A549 (cell line): ENCODE measurements at regions not wholly inside any gene's neighbourhood (a gene's known extent, or its start where the extent isn't known, plus 50 kb on each side); places are given as distances from the start of the nearest gene placed in this dataset.

Experiments
- ATAC-seq, 2 experiments: fragments of 200-7000 bp in 1 of 2; fragments of >200 bp in 1 of 2; cut with Nextera tagmentation in 1 of 2; cut with Tn5 transposase in 1 of 2; 3 replicates each; pipeline versions ENCODE4 v1.8.0 to v1.9.1; 2018 to 2020; ENCODE audit warnings: mild to moderate bottlenecking in 1 of 2, moderate library complexity in 1 of 2
- CTCF ChIA-PET: fragments of 300-600 bp; sonication (Branson Sonifier 250); formaldehyde crosslinking; extraction: SDS; loops from one replicate; lab custom pipeline; 2021; ENCODE audit warnings: antibody characterized with exemption, inconsistent platforms; lab: Yijun Ruan, JAX
- POLR2A ChIA-PET: fragments of 350-600 bp; formaldehyde crosslinking; extraction: SDS; loops from one replicate; lab custom pipeline; 2021; ENCODE audit warnings: antibody characterized with exemption, inconsistent platforms; lab: Yijun Ruan, JAX
- DNase-seq, 2 experiments: peaks; one replicate each; pipeline versions ENCODE4 v3.0.0 to v3.0.0-alpha.2; 2011 to 2016; ENCODE audit warnings: low read depth in 1 of 2, low spot score in 1 of 2
- FAIRE-seq: peaks from 2 replicates; lab custom pipeline; 2011; peaks lifted over from hg19 to GRCh38; lab: Jason Lieb, UNC
- H3K27ac ChIP-seq, 2 experiments: fragments of >200 bp; sonication (Bioruptor Twin); formaldehyde crosslinking; 3 replicates each; pipeline ENCODE4 v1.5.1; 2016 to 2017
- H3K4me1 ChIP-seq: fragments of >200 bp; sonication (Bioruptor Twin); formaldehyde crosslinking; 3 replicates; pipeline ENCODE4 v1.6.1; 2016
- H3K4me2 ChIP-seq: fragments of >200 bp; sonication (Bioruptor Twin); formaldehyde crosslinking; 3 replicates; pipeline ENCODE4 v1.6.1; 2016
- H3K4me3 ChIP-seq: fragments of >200 bp; sonication (Bioruptor Twin); formaldehyde crosslinking; 3 replicates; pipeline ENCODE4 v1.5.1; 2016
- H3K9me3 ChIP-seq: fragments of >200 bp; sonication (Bioruptor Twin); formaldehyde crosslinking; 3 replicates; pipeline ENCODE4 v1.6.1; 2016
- CBX8 ChIP-seq: fragments of 200-600 bp; sonication (generic); IDR thresholded peaks from 2 replicates; pipeline ENCODE4 v1.6.1; 2016
- CHD4 ChIP-seq: fragments of 200-600 bp; sonication (generic); IDR thresholded peaks from 2 replicates; pipeline ENCODE4 v1.6.1; 2016; ENCODE audit warnings: antibody characterized with exemption, mild to moderate bottlenecking, borderline replicate concordance
- EP300 ChIP-seq, 2 experiments: fragments of >200 bp; sonication (Bioruptor Twin); formaldehyde crosslinking; IDR thresholded peaks; 2 replicates in 1 of 2; 3 replicates in 1 of 2; pipeline ENCODE4 v1.6.1; 2016 to 2017
- ESRRA ChIP-seq: fragments of 150-350 bp; IDR thresholded peaks from 2 replicates; pipeline ENCODE4 v1.6.1; 2014; ENCODE audit warnings: mild to moderate bottlenecking, low read length, borderline replicate concordance
- HOXA7 ChIP-seq: fragments of 250-450 bp; sonication (Bioruptor Pico); IDR thresholded peaks from 2 replicates; pipeline ENCODE4 v1.5.0; 2020; ENCODE audit warnings: mild to moderate bottlenecking, moderate library complexity
- JUNB ChIP-seq: fragments of >200 bp; sonication (Bioruptor Twin); formaldehyde crosslinking; IDR thresholded peaks from 2 replicates; pipeline ENCODE4 v1.6.1; 2016
- KDM1A ChIP-seq: fragments of 200-600 bp; sonication (generic); IDR thresholded peaks from 2 replicates; pipeline ENCODE4 v1.6.1; 2016; ENCODE audit warnings: low read depth, mild to moderate bottlenecking
- KDM5A ChIP-seq: fragments of 200-600 bp; sonication (generic); IDR thresholded peaks from 2 replicates; pipeline ENCODE4 v1.6.1; 2016; ENCODE audit warnings: antibody characterized with exemption, mild to moderate bottlenecking
- NPAS2 ChIP-seq: fragments of 250-450 bp; sonication (Bioruptor Pico); IDR thresholded peaks from 2 replicates; pipeline ENCODE4 v1.8.0; 2022; ENCODE audit warnings: mild to moderate bottlenecking, moderate library complexity, borderline replicate concordance
- POLR2A ChIP-seq: IDR thresholded peaks from 2 replicates; pipeline ENCODE4 v1.6.1; 2012; ENCODE audit warnings: mild to moderate bottlenecking, low read length
- POLR2AphosphoS2 ChIP-seq: conservative IDR thresholded peaks from 2 replicates; pipeline ENCODE4 v1.6.1; 2012; ENCODE audit warnings: low read length, improper control_type of control experiment, inconsistent platforms
- RAD21 ChIP-seq, 2 experiments: fragments of >200 bp in 1 of 2; sonication (Bioruptor Twin) in 1 of 2; formaldehyde crosslinking in 1 of 2; IDR thresholded peaks in 1 of 2; conservative IDR thresholded peaks in 1 of 2; 2 replicates in 1 of 2; 3 replicates in 1 of 2; pipeline ENCODE4 v1.6.1; 2012 to 2018; ENCODE audit warnings: inconsistent platforms in 1 of 2
- RARB ChIP-seq: fragments of 250-450 bp; sonication (Bioruptor Pico); IDR thresholded peaks from 2 replicates; pipeline ENCODE4 v1.8.0; 2021; ENCODE audit warnings: mild to moderate bottlenecking, moderate library complexity
- TFCP2L1 ChIP-seq: fragments of 250-450 bp; sonication (Bioruptor Pico); IDR thresholded peaks from 2 replicates; pipeline ENCODE4 v1.5.0; 2021; ENCODE audit warnings: mild to moderate bottlenecking
- ZFP36 ChIP-seq: fragments of 450-650 bp; IDR thresholded peaks from 2 replicates; pipeline ENCODE4 v1.6.1; 2014; ENCODE audit warnings: borderline replicate concordance; ENCODE audit not compliant: partially characterized antibody
- ZNF302 ChIP-seq: fragments of 250-450 bp; sonication (Bioruptor Pico); IDR thresholded peaks from 2 replicates; pipeline ENCODE4 v1.9.0; 2021; ENCODE audit warnings: inconsistent platforms, mild to moderate bottlenecking, moderate library complexity
- ZSCAN20 ChIP-seq: fragments of 250-450 bp; sonication (Bioruptor Pico); IDR thresholded peaks from 2 replicates; pipeline ENCODE4 v1.8.0; 2022; ENCODE audit warnings: mild to moderate bottlenecking, moderate library complexity
- WGBS: methylation state at CpG from one replicate; pipeline ENCODE4 v1.1.6; 2017; ENCODE audit errors: missing lambda C conversion rate; 5-methylcytosine and 5-hydroxymethylcytosine counted together
- TF ChIP-seq, protein P1 (sequence below): fragments of >200 bp; sonication (Bioruptor Twin); formaldehyde crosslinking; IDR thresholded peaks from 3 replicates; pipeline ENCODE4 v1.5.1; 2016
- TF ChIP-seq, protein P2 (sequence below): fragments of >200 bp; sonication (Bioruptor Twin); formaldehyde crosslinking; IDR thresholded peaks from 2 replicates; pipeline ENCODE4 v1.6.1; 2016
- TF ChIP-seq, protein P3 (sequence below): IDR thresholded peaks from 2 replicates; pipeline ENCODE4 v1.6.1; 2012; ENCODE audit warnings: low read depth, borderline replicate concordance
- TF ChIP-seq, protein P4 (sequence below): fragments of 250-450 bp; sonication (Bioruptor Pico); IDR thresholded peaks from 2 replicates; pipeline ENCODE4 v1.5.0; 2020; ENCODE audit warnings: low read depth, mild to moderate bottlenecking, moderate library complexity

DNA sequence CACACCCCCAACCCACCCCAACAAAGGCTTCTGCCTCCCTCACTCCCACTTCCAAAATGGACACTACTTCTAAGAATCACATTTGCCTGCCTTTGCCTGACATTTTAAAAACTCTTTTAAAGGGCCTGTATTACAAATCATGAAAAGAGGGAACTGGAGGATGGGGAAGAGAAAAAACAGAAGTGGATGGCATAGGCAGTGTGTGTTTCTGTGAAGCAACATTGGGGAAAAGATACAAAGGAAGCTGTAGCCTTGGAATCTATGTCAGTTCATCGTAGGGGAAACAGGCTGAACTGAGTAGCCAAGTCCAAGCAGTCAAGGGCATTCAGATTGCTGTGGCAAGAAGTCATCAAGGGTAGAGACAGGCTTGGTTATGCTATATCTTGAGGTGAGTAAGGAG lies 273.9 kb downstream of the BTG1 start (continued):
- TF ChIP-seq, protein P1, sequence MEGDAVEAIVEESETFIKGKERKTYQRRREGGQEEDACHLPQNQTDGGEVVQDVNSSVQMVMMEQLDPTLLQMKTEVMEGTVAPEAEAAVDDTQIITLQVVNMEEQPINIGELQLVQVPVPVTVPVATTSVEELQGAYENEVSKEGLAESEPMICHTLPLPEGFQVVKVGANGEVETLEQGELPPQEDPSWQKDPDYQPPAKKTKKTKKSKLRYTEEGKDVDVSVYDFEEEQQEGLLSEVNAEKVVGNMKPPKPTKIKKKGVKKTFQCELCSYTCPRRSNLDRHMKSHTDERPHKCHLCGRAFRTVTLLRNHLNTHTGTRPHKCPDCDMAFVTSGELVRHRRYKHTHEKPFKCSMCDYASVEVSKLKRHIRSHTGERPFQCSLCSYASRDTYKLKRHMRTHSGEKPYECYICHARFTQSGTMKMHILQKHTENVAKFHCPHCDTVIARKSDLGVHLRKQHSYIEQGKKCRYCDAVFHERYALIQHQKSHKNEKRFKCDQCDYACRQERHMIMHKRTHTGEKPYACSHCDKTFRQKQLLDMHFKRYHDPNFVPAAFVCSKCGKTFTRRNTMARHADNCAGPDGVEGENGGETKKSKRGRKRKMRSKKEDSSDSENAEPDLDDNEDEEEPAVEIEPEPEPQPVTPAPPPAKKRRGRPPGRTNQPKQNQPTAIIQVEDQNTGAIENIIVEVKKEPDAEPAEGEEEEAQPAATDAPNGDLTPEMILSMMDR, result no peak
- no peak for TF ChIP-seq KDM5A

DNA sequence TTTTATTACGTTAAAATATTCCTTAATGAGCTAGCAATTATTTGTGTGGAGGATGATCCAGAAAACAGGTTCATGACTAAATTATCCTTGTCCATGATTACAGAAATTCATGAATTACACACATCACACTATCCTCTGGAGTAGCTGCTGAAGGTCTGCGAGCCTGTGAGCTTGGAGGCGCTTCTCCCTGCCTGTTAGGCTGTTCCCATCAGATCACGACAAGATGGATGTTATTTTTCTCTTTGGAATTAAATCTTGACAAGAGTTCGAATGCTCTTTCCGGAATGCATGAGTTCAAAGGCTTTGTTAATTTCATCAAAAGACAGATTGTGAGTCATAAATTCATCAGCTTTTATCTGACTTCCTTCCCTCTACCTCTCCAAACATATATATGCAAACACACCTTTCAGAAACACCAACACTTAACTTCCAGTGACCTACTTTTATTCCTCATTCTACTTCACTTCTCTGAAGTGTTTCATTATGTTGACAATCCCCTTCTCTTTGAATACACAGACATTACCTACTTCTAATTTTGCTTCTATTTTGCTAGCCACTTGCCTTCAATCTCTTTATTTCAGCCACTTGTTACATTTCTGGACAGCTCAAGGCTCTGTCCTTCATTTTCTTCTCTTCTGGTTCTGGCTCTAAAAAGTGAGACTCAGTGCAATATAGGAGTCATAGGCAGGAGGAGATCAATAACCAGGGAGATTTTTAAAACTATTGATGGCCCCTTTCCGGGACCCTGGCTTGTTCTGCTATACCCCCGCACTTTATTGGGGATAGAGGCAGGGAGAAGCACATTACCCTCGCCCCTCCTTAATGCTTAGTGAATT lies 274.6 kb downstream of the BTG1 start:
- ChIA-PET CTCF (no interaction called here), POLR2A (no interaction called here)
- WGBS, result 76% methylated on average over 9 of the region's 9 CpGs
- Histone ChIP-seq H3K9me3 (peaks cover 3% of the 10 kb centered on the region; the same call in 1 of the 3 replicates), H3K4me1 (no peaks in the 10 kb centered on the region), H3K4me2 (no peak overlapping the region), H3K4me3 (no peak overlapping the region), H3K27ac (no peak overlapping the region)
- ATAC-seq (no peak), DNase-seq (no peak), FAIRE-seq (no peak)
- TF ChIP-seq, protein P2, sequence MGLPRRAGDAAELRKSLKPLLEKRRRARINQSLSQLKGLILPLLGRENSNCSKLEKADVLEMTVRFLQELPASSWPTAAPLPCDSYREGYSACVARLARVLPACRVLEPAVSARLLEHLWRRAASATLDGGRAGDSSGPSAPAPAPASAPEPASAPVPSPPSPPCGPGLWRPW, result no peak
- no peak for TF ChIP-seq JUNB
- TF ChIP-seq HOXA7 (CRISPR knock-in tag), result no peak
- TF ChIP-seq KDM1A, result no peak

DNA sequence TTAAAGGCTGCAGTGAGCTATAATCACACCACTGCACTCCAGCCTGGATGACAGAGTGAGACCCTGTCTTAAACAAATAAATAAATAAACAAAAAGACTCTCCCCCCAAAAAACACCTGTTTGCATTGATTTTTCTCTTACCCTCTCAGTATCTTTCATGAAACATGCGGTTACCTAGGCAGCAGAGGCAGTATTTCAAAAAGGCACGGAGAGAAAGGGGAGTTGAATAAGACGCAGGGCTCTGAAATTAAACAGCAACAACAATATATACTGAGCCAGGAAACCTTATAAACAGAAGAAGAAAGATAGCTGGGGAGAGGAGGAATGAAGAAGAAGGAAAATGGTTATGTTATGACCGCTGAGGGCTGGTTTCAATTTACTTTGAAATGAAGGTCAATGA lies 277.6 kb downstream of the BTG1 start:
- H3K4me1 ChIP-seq, result no peaks in the 10 kb centered on the region
- DNase-seq (no peak), FAIRE-seq (no peak), ATAC-seq (no peak)
- 92% methylated on average over 4 of the region's 4 CpGs for WGBS
- peaks cover 3% of the 10 kb centered on the region; the same call in 1 of the 3 replicates for H3K9me3 ChIP-seq
- no peak overlapping the region for H3K4me2 ChIP-seq
- ChIA-PET POLR2A (no interaction called here), CTCF (interaction anchor here (0.8 kb wide), 1 partner anchor 26 kb away, joined by 3 read pairs; no protein-coding TSS in a partner anchor)
- H3K4me3 ChIP-seq, result no peak overlapping the region
- TF ChIP-seq CBX8 (no peak), EP300 (IDR thresholded peaks at IDR 0.05) (no peak), CHD4 (no peak), RARB (no peak), NPAS2 (CRISPR knock-in tag) (no peak), ZFP36 (no peak), POLR2AphosphoS2 (no peak), RAD21 (conservative IDR thresholded peaks at IDR 0.05 in 1 of 2, IDR thresholded peaks at IDR 0.05 in 1 of 2) (no peak), TFCP2L1 (CRISPR knock-in tag) (no peak), HOXA7 (CRISPR knock-in tag) (no peak), ZNF302 (no peak), ESRRA (no peak), POLR2A (no peak), ZSCAN20 (CRISPR knock-in tag) (no peak), JUNB (no peak)
- TF ChIP-seq, protein P3, sequence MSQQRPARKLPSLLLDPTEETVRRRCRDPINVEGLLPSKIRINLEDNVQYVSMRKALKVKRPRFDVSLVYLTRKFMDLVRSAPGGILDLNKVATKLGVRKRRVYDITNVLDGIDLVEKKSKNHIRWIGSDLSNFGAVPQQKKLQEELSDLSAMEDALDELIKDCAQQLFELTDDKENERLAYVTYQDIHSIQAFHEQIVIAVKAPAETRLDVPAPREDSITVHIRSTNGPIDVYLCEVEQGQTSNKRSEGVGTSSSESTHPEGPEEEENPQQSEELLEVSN, result no peak
- TF ChIP-seq, protein P4, sequence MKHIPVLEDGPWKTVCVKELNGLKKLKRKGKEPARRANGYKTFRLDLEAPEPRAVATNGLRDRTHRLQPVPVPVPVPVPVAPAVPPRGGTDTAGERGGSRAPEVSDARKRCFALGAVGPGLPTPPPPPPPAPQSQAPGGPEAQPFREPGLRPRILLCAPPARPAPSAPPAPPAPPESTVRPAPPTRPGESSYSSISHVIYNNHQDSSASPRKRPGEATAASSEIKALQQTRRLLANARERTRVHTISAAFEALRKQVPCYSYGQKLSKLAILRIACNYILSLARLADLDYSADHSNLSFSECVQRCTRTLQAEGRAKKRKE (CRISPR knock-in tag), result no peak
- no peak overlapping the region for H3K27ac ChIP-seq
